ENCODE measurements at regions not wholly inside any gene's neighbourhood (a gene's known extent, or its start where the extent isn't known, plus 50 kb on each side); places are given as distances from the start of the nearest gene placed in this dataset.

GRCh38 chr2:122333932-122334331 lies 578.5 kb downstream of the TSN start:
- H3K18ac ChIP-seq (ENCODE audit: extremely low read depth, low read length) = no peak overlapping the region
- H3K4me3 ChIP-seq (ENCODE audit: extremely low read depth in 1 of 4, insufficient read depth in 2 of 4, low read depth in 3 of 4, low read length in 4 of 4) = no peak overlapping the region
- H3K27ac ChIP-seq (ENCODE audit: low read depth, low read length) = no peak overlapping the region
- no peak overlapping the region for H2BK5ac ChIP-seq (ENCODE audit: low read depth, low read length)
- no peaks in the 10 kb centered on the region for H3K9me3 ChIP-seq (ENCODE audit: insufficient read depth in 2 of 2, low read depth in 1 of 2, low read length in 1 of 2)
- H3K9ac ChIP-seq (replicated peaks in 1 of 4; ENCODE audit: extremely low read depth in 1 of 4, low read depth in 3 of 4, low read length in 3 of 4) = no peak overlapping the region
- H3K36me3 ChIP-seq (ENCODE audit: control insufficient read depth in 2 of 4, insufficient read depth in 4 of 4, low read length in 3 of 4) = no peaks in the 10 kb centered on the region
- H3K79me1 ChIP-seq (ENCODE audit: low read depth, low read length) = no peaks in the 10 kb centered on the region
- POLR2A ChIA-PET (ENCODE audit: partially characterized antibody) = no interaction called here
- H3K4ac ChIP-seq (replicated peaks; ENCODE audit: insufficient read length, low read depth, low read length) = no peak overlapping the region
- no peak overlapping the region for H3K14ac ChIP-seq (ENCODE audit: insufficient read length)
- no peak overlapping the region for H2BK20ac ChIP-seq (ENCODE audit: low read length)
- no peaks in the 10 kb centered on the region for H4K20me1 ChIP-seq (replicated peaks in 1 of 2; ENCODE audit: control insufficient read depth in 1 of 2, insufficient read depth in 2 of 2, low read length in 2 of 2)
- TF ChIP-seq JUN (IDR thresholded peaks at IDR 0.05; ENCODE audit: low read depth, low read length) (no peak), POLR2AphosphoS5 (IDR thresholded peaks at IDR 0.05; ENCODE audit: low read depth, low read length) (no peak), HDAC2 (IDR thresholded peaks at IDR 0.05; ENCODE audit: borderline replicate concordance in 1 of 2, low read depth in 2 of 2, low read length in 2 of 2) (no peak), CBX5 (IDR thresholded peaks at IDR 0.05; ENCODE audit: low read depth, low read length) (no peak), GTF2F1 (IDR thresholded peaks at IDR 0.05; ENCODE audit: borderline replicate concordance, low read depth, low read length) (no peak), SAP30 (IDR thresholded peaks at IDR 0.05; ENCODE audit: insufficient read depth, insufficient replicate concordance, low read length) (no peak), USF2 (IDR thresholded peaks at IDR 0.05; ENCODE audit: low read length) (no peak)
- no peak overlapping the region for H3K23ac ChIP-seq (ENCODE audit: insufficient read length)
- no peak overlapping the region for H3K4me2 ChIP-seq (ENCODE audit: insufficient read depth in 1 of 2, low read depth in 2 of 2, low read length in 2 of 2)
- no peak overlapping the region for H3K56ac ChIP-seq (replicated peaks; ENCODE audit: insufficient read length, low read depth, low read length)
- no peak overlapping the region for H2AK5ac ChIP-seq (ENCODE audit: low read depth, low read length)
- H3K23me2 ChIP-seq (ENCODE audit: low read depth, low read length) = no peaks in the 10 kb centered on the region
- 89% methylated on average over 2 of the region's 2 CpGs; no CpG with 5 or more reads in 1 of the 2 experiments for WGBS, 2 experiments (ENCODE audit: extremely low coverage in 1 of 2, insufficient coverage in 1 of 2, insufficient read length in 1 of 2, insufficient replicate concordance in 2 of 2, low coverage in 1 of 2, low lambda C conversion rate in 2 of 2, missing lambda C conversion rate in 1 of 2)
- H3K4me1 ChIP-seq (replicated peaks in 1 of 4; ENCODE audit: control insufficient read depth in 3 of 4, insufficient read depth in 4 of 4, low read length in 3 of 4) = no peaks in the 10 kb centered on the region
- H2BK12ac ChIP-seq (ENCODE audit: low read depth, low read length) = no peak overlapping the region
- H3K79me2 ChIP-seq (ENCODE audit: control insufficient read depth in 1 of 2, insufficient read depth in 2 of 2, low read length in 2 of 2) = no peaks in the 10 kb centered on the region
- H4K8ac ChIP-seq (ENCODE audit: extremely low read depth, insufficient read depth, low read length) = no peak overlapping the region
- H4K5ac ChIP-seq (ENCODE audit: insufficient read length, low read depth, low read length) = no peak overlapping the region
- H2BK15ac ChIP-seq (ENCODE audit: low read length) = no peak overlapping the region
- CTCF ChIA-PET (ENCODE audit: partially characterized antibody) = no interaction called here
- no peak for DNase-seq (ENCODE audit: low read depth in 1 of 2, low spot score in 2 of 2)
- H2AFZ ChIP-seq (ENCODE audit: low read length) = no peak overlapping the region
- no peak overlapping the region for H2BK120ac ChIP-seq (replicated peaks; ENCODE audit: low read depth, low read length)
- no peak overlapping the region for H4K91ac ChIP-seq (replicated peaks; ENCODE audit: insufficient read length, low read length)
- FAIRE-seq = no peak
- H3K27me3 ChIP-seq (replicated peaks in 1 of 4; ENCODE audit: control insufficient read depth in 3 of 4, extremely low read depth in 1 of 4, insufficient read depth in 3 of 4, low read length in 3 of 4) = peaks cover 0 to 2% (median 0%) of the 10 kb centered on the region in 4 experiments; a peak in 1 of 7 replicates
